ENCODE measurements at regions not wholly inside any gene's neighbourhood (a gene's known extent, or its start where the extent isn't known, plus 50 kb on each side); places are given as distances from the start of the nearest gene placed in this dataset.
"Not testable (repeated sequence)": the region's sequence is repeated elsewhere in the genome, so short reads cannot be mapped to it uniquely, and the experiment has no call there.

DNA sequence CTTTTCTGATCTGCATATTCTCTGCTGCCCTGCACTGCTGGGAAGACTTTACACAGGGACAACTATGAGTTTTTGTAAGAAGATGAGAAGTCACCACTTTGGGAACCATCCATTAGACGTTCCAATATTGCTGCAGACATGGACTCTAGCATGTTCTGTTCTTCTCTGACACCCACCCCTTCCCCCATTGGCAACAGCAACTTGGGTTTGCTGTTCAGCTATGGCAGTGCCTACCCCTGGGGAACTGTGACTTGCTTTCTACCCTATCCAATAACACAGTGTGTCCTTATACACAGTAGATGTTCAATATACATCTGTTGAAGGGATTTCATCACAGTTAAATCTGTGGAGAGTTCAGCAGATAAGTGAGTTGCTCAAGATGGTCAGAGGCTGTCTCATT lies 4225.1 kb upstream of the OR11H1 start:
- TF ChIP-seq RARB (CRISPR knock-in tag; IDR thresholded peaks at IDR 0.05); ARNTL (CRISPR knock-in tag; IDR thresholded peaks at IDR 0.05; ENCODE audit: borderline replicate concordance, low read depth); CSRNP3 (CRISPR knock-in tag; IDR thresholded peaks at IDR 0.05); ZNF565 (CRISPR knock-in tag; conservative IDR thresholded peaks at IDR 0.05; ENCODE audit: low read depth); ZNF70 (CRISPR knock-in tag; IDR thresholded peaks at IDR 0.05); ZC3H10 (CRISPR knock-in tag; IDR thresholded peaks at IDR 0.05); GLIS3 (CRISPR knock-in tag; IDR thresholded peaks at IDR 0.05); ZFP3 (CRISPR knock-in tag; IDR thresholded peaks at IDR 0.05); CSDC2 (CRISPR knock-in tag; IDR thresholded peaks at IDR 0.05); TOX (CRISPR knock-in tag; IDR thresholded peaks at IDR 0.05; ENCODE audit: borderline replicate concordance): not testable (repeated sequence)

All from SK-N-SH treated with all-trans-retinoic acid at 6 μM for 48 hours (cell line).